GM23338 (cell line): ENCODE measurements at regions not wholly inside any gene's neighbourhood (a gene's known extent, or its start where the extent isn't known, plus 50 kb on each side); places are given as distances from the start of the nearest gene placed in this dataset.

Source experiments
- ATAC-seq: fragments of 200-7000 bp; cut with Tn5 transposase; 3 replicates; pipeline ENCODE4 v1.9.1; 2020
- DNase-seq: peaks from one replicate; pipeline ENCODE4 v3.0.0-alpha.2; 2015; ENCODE audit warnings: low spot score
- H2AFZ ChIP-seq: fragments of 200-600 bp; sonication (generic); 2 replicates; pipeline ENCODE4 v1.8.0; 2016; ENCODE audit warnings: antibody characterized with exemption, mild to moderate bottlenecking, moderate library complexity
- H3F3A ChIP-seq: fragments of 200-600 bp; sonication (generic); replicated peaks from 2 replicates; pipeline ENCODE4 v1.8.0; 2017; ENCODE audit warnings: antibody characterized with exemption, mixed run types, low read depth
- H3K27ac ChIP-seq: fragments of 200-600 bp; sonication (generic); 2 replicates; pipeline ENCODE4 v1.6.1; 2016; ENCODE audit warnings: low read depth
- H3K27me3 ChIP-seq: fragments of 200-600 bp; sonication (generic); 2 replicates; pipeline ENCODE4 v1.8.0; 2016; ENCODE audit warnings: mild to moderate bottlenecking, mixed run types, moderate library complexity; ENCODE audit not compliant: insufficient read depth
- H3K36me3 ChIP-seq: fragments of 200-600 bp; sonication (generic); 2 replicates; pipeline ENCODE4 v1.8.0; 2016; ENCODE audit warnings: mild to moderate bottlenecking; ENCODE audit not compliant: insufficient read depth
- H3K4me1 ChIP-seq: fragments of 200-600 bp; sonication (generic); 2 replicates; pipeline ENCODE4 v1.8.0; 2016; ENCODE audit warnings: mild to moderate bottlenecking, moderate library complexity; ENCODE audit not compliant: insufficient read depth
- H3K4me2 ChIP-seq: fragments of 200-600 bp; sonication (generic); 2 replicates; pipeline ENCODE4 v1.7.1; 2017; ENCODE audit warnings: mixed run types
- H3K4me3 ChIP-seq: fragments of 200-600 bp; sonication (generic); 2 replicates; pipeline ENCODE4 v1.6.1; 2016; ENCODE audit warnings: mixed run types
- H3K79me2 ChIP-seq: fragments of 200-600 bp; sonication (generic); replicated peaks from 2 replicates; pipeline ENCODE4 v1.8.0; 2017; ENCODE audit warnings: mild to moderate bottlenecking; ENCODE audit not compliant: insufficient read depth
- H3K9me2 ChIP-seq: fragments of 200-600 bp; sonication (generic); 2 replicates; pipeline ENCODE4 v1.8.0; 2017; ENCODE audit not compliant: insufficient read depth
- H4K20me1 ChIP-seq: fragments of 200-600 bp; sonication (generic); replicated peaks from 2 replicates; pipeline ENCODE4 v1.8.0; 2017; ENCODE audit warnings: mild to moderate bottlenecking; ENCODE audit not compliant: insufficient read depth
- H3K27ac Mint-ChIP-seq: 2 replicates; pipeline ENCODE4 v1.8.0; 2020; ENCODE audit warnings: inconsistent platforms, mild to moderate bottlenecking, moderate library complexity, mixed read lengths
- H3K27me3 Mint-ChIP-seq: 3 replicates; pipeline ENCODE4 v1.8.0; 2022; ENCODE audit warnings: low read depth, mild to moderate bottlenecking, moderate library complexity, mixed read lengths, inconsistent platforms; ENCODE audit not compliant: insufficient read depth, poor library complexity
- H3K36me3 Mint-ChIP-seq: 3 replicates; pipeline ENCODE4 v1.8.0; 2021; ENCODE audit warnings: low read depth, mild to moderate bottlenecking, inconsistent platforms, moderate library complexity, mixed read lengths
- H3K4me1 Mint-ChIP-seq: 3 replicates; pipeline ENCODE4 v1.8.0; 2020; ENCODE audit warnings: mild to moderate bottlenecking, inconsistent platforms, mixed read lengths
- H3K4me3 Mint-ChIP-seq: 3 replicates; pipeline ENCODE4 v1.8.0; 2021; ENCODE audit warnings: moderate library complexity, mild to moderate bottlenecking, inconsistent platforms, mixed read lengths
- H3K9me3 Mint-ChIP-seq: 3 replicates; pipeline ENCODE4 v1.8.0; 2020; ENCODE audit warnings: moderate library complexity, mild to moderate bottlenecking, inconsistent platforms, mixed read lengths
- CREB1 ChIP-seq: fragments of 250-450 bp; sonication (Bioruptor Pico); IDR thresholded peaks from 2 replicates; pipeline ENCODE4 v1.5.0; 2020; ENCODE audit warnings: low read depth, mild to moderate bottlenecking, moderate library complexity
- ETS1 ChIP-seq: IDR thresholded peaks from 2 replicates; pipeline ENCODE4 v1.6.1; 2016; ENCODE audit warnings: antibody characterized with exemption
- EZH2 ChIP-seq: fragments of 200-600 bp; sonication (generic); IDR thresholded peaks from one replicate; pipeline ENCODE4 v1.8.0; 2017; ENCODE audit warnings: antibody characterized with exemption, mild to moderate bottlenecking, low read depth; ENCODE audit not compliant: unreplicated experiment
- EZH2phosphoT487 ChIP-seq: fragments of 200-600 bp; sonication (generic); IDR thresholded peaks from one replicate; pipeline ENCODE4 v1.8.1; 2018; ENCODE audit warnings: antibody characterized with exemption; ENCODE audit not compliant: unreplicated experiment
- JUNB ChIP-seq: IDR thresholded peaks from one replicate; pipeline ENCODE4 v1.6.1; 2016; ENCODE audit warnings: antibody characterized with exemption; ENCODE audit not compliant: unreplicated experiment
- NANOG ChIP-seq: IDR thresholded peaks from 2 replicates; pipeline ENCODE4 v1.6.1; 2016; ENCODE audit warnings: antibody characterized with exemption, borderline replicate concordance
- POLR2AphosphoS5 ChIP-seq: IDR thresholded peaks from 2 replicates; pipeline ENCODE4 v1.6.1; 2016; ENCODE audit warnings: antibody characterized with exemption, low read depth
- REST ChIP-seq: IDR thresholded peaks from one replicate; pipeline ENCODE4 v1.6.1; 2018; ENCODE audit warnings: antibody characterized with exemption; ENCODE audit not compliant: unreplicated experiment
- STAT1 ChIP-seq: IDR thresholded peaks from one replicate; pipeline ENCODE4 v1.6.1; 2016; ENCODE audit warnings: antibody characterized with exemption; ENCODE audit not compliant: unreplicated experiment
- ZNF114 ChIP-seq: fragments of 250-450 bp; sonication (Bioruptor Pico); IDR thresholded peaks from 2 replicates; pipeline ENCODE4 v1.5.0; 2020; ENCODE audit warnings: mild to moderate bottlenecking, moderate library complexity
- ZNF331 ChIP-seq: fragments of 250-450 bp; sonication (Bioruptor Pico); IDR thresholded peaks from 2 replicates; pipeline ENCODE4 v1.5.0; 2020; ENCODE audit warnings: low read depth, mild to moderate bottlenecking, moderate library complexity
- ZNF462 ChIP-seq: fragments of 250-450 bp; sonication (Bioruptor Pico); IDR thresholded peaks from 2 replicates; pipeline ENCODE4 v1.5.0; 2020; ENCODE audit warnings: mild to moderate bottlenecking, moderate library complexity

GRCh38 chr14:28157887-28158791, 608.4 kb upstream of the FOXG1 start:
- no peaks in the 10 kb centered on the region for H3K36me3 Mint-ChIP-seq
- Histone ChIP-seq H3K36me3 (no peaks in the 10 kb centered on the region), H3K9me2 (no peaks in the 10 kb centered on the region), H4K20me1 (no peaks in the 10 kb centered on the region), H3K4me2 (no peak overlapping the region), H3K4me1 (no peaks in the 10 kb centered on the region), H3K27me3 (no peaks in the 10 kb centered on the region), H3F3A (no peaks in the 10 kb centered on the region), H3K27ac (no peak overlapping the region), H2AFZ (no peak overlapping the region), H3K79me2 (no peaks in the 10 kb centered on the region), H3K4me3 (no peak overlapping the region)
- H3K27ac Mint-ChIP-seq = no peak overlapping the region
- H3K27me3 Mint-ChIP-seq = no peaks in the 10 kb centered on the region
- DNase-seq (no peak), ATAC-seq (no peak)
- H3K9me3 Mint-ChIP-seq = no peaks in the 10 kb centered on the region; the same call in 2 of the 3 replicates
- no peak overlapping the region for H3K4me3 Mint-ChIP-seq
- no peak for TF ChIP-seq JUNB
- no peak for TF ChIP-seq EZH2phosphoT487
- TF ChIP-seq POLR2AphosphoS5 = no peak
- TF ChIP-seq ETS1 = no peak
- no peak for TF ChIP-seq EZH2
- no peak for TF ChIP-seq CREB1 (CRISPR knock-in tag)
- TF ChIP-seq ZNF462 = no peak
- TF ChIP-seq ZNF114 (CRISPR knock-in tag) = no peak
- no peak for TF ChIP-seq REST
- no peak for TF ChIP-seq NANOG
- TF ChIP-seq ZNF331 (CRISPR knock-in tag) = no peak
- no peak for TF ChIP-seq STAT1
- H3K4me1 Mint-ChIP-seq = no peaks in the 10 kb centered on the region
